ENCODE measurements at regions not wholly inside any gene's neighbourhood (a gene's known extent, or its start where the extent isn't known, plus 50 kb on each side); places are given as distances from the start of the nearest gene placed in this dataset.

- Histone ChIP-seq H3K4me3 (ENCODE audit: low read depth, low read length) (no peak overlapping the region), H3K36me3 (ENCODE audit: control insufficient read depth, insufficient read depth, low read length) (no peaks in the 10 kb centered on the region), H3K4me1 (ENCODE audit: control insufficient read depth, insufficient read depth, low read length) (peaks cover 5% of the 10 kb centered on the region), H3K27me3 (ENCODE audit: control insufficient read depth, insufficient read depth, low read length) (no peaks in the 10 kb centered on the region), H3K9me3 (ENCODE audit: control insufficient read depth, insufficient read depth, low read length) (no peaks in the 10 kb centered on the region), H3K9ac (ENCODE audit: low read depth, low read length) (no peak overlapping the region)
Observed at GRCh38 chr20:39879296-39879695, 809.7 kb downstream of the MAFB start.

- Histone ChIP-seq H3K27me3 (ENCODE audit: control insufficient read depth, insufficient read depth, low read length) (no peaks in the 10 kb centered on the region), H3K36me3 (ENCODE audit: control insufficient read depth, insufficient read depth, low read length) (no peaks in the 10 kb centered on the region), H3K9ac (ENCODE audit: low read depth, low read length) (no peak overlapping the region), H3K4me1 (ENCODE audit: control insufficient read depth, insufficient read depth, low read length) (peaks cover 5% of the 10 kb centered on the region), H3K4me3 (ENCODE audit: low read depth, low read length) (no peak overlapping the region), H3K9me3 (ENCODE audit: control insufficient read depth, insufficient read depth, low read length) (no peaks in the 10 kb centered on the region)
Observed at GRCh38 chr20:39878809-39879208, 810.2 kb downstream of the MAFB start.

GRCh38 chr20:39878320-39878719, 810.7 kb downstream of the MAFB start:
- H3K9me3 ChIP-seq (ENCODE audit: control insufficient read depth, insufficient read depth, low read length): no peaks in the 10 kb centered on the region
- H3K9ac ChIP-seq (ENCODE audit: low read depth, low read length): no peak overlapping the region
- no peaks in the 10 kb centered on the region for H3K36me3 ChIP-seq (ENCODE audit: control insufficient read depth, insufficient read depth, low read length)
- H3K27me3 ChIP-seq (ENCODE audit: control insufficient read depth, insufficient read depth, low read length): no peaks in the 10 kb centered on the region
- peaks cover 5% of the 10 kb centered on the region for H3K4me1 ChIP-seq (ENCODE audit: control insufficient read depth, insufficient read depth, low read length)
- no peak overlapping the region for H3K4me3 ChIP-seq (ENCODE audit: low read depth, low read length)

GRCh38 chr20:39877788-39878187, 811.2 kb downstream of the MAFB start:
- no peaks in the 10 kb centered on the region for H3K27me3 ChIP-seq (ENCODE audit: control insufficient read depth, insufficient read depth, low read length)
- peaks cover 5% of the 10 kb centered on the region for H3K4me1 ChIP-seq (ENCODE audit: control insufficient read depth, insufficient read depth, low read length)
- no peak overlapping the region for H3K4me3 ChIP-seq (ENCODE audit: low read depth, low read length)
- H3K9me3 ChIP-seq (ENCODE audit: control insufficient read depth, insufficient read depth, low read length): no peaks in the 10 kb centered on the region
- no peak overlapping the region for H3K9ac ChIP-seq (ENCODE audit: low read depth, low read length)
- H3K36me3 ChIP-seq (ENCODE audit: control insufficient read depth, insufficient read depth, low read length): no peaks in the 10 kb centered on the region

GRCh38 chr20:39876976-39877635, 811.9 kb downstream of the MAFB start:
- no peak overlapping the region for H3K9ac ChIP-seq (ENCODE audit: low read depth, low read length)
- peaks cover 5% of the 10 kb centered on the region for H3K4me1 ChIP-seq (ENCODE audit: control insufficient read depth, insufficient read depth, low read length)
- H3K9me3 ChIP-seq (ENCODE audit: control insufficient read depth, insufficient read depth, low read length): no peaks in the 10 kb centered on the region
- no peak overlapping the region for H3K4me3 ChIP-seq (ENCODE audit: low read depth, low read length)
- H3K27me3 ChIP-seq (ENCODE audit: control insufficient read depth, insufficient read depth, low read length): no peaks in the 10 kb centered on the region
- H3K36me3 ChIP-seq (ENCODE audit: control insufficient read depth, insufficient read depth, low read length): no peaks in the 10 kb centered on the region

GRCh38 chr20:39875492-39876110, 813.4 kb downstream of the MAFB start:
- H3K36me3 ChIP-seq (ENCODE audit: control insufficient read depth, insufficient read depth, low read length): no peaks in the 10 kb centered on the region
- peaks cover 5% of the 10 kb centered on the region for H3K4me1 ChIP-seq (ENCODE audit: control insufficient read depth, insufficient read depth, low read length)
- no peak overlapping the region for H3K9ac ChIP-seq (ENCODE audit: low read depth, low read length)
- no peaks in the 10 kb centered on the region for H3K9me3 ChIP-seq (ENCODE audit: control insufficient read depth, insufficient read depth, low read length)
- H3K4me3 ChIP-seq (ENCODE audit: low read depth, low read length): no peak overlapping the region
- H3K27me3 ChIP-seq (ENCODE audit: control insufficient read depth, insufficient read depth, low read length): no peaks in the 10 kb centered on the region

GRCh38 chr20:39874049-39874893, 814.8 kb downstream of the MAFB start:
- Histone ChIP-seq H3K9me3 (ENCODE audit: control insufficient read depth, insufficient read depth, low read length) (no peaks in the 10 kb centered on the region), H3K36me3 (ENCODE audit: control insufficient read depth, insufficient read depth, low read length) (no peaks in the 10 kb centered on the region), H3K27me3 (ENCODE audit: control insufficient read depth, insufficient read depth, low read length) (no peaks in the 10 kb centered on the region), H3K4me3 (ENCODE audit: low read depth, low read length) (no peak overlapping the region), H3K4me1 (ENCODE audit: control insufficient read depth, insufficient read depth, low read length) (peaks cover 4% of the 10 kb centered on the region), H3K9ac (ENCODE audit: low read depth, low read length) (no peak overlapping the region)

GRCh38 chr20:39873286-39873685, 815.8 kb downstream of the MAFB start:
- Histone ChIP-seq H3K9ac (ENCODE audit: low read depth, low read length) (no peak overlapping the region), H3K27me3 (ENCODE audit: control insufficient read depth, insufficient read depth, low read length) (no peaks in the 10 kb centered on the region), H3K4me1 (ENCODE audit: control insufficient read depth, insufficient read depth, low read length) (no peaks in the 10 kb centered on the region), H3K36me3 (ENCODE audit: control insufficient read depth, insufficient read depth, low read length) (no peaks in the 10 kb centered on the region), H3K9me3 (ENCODE audit: control insufficient read depth, insufficient read depth, low read length) (no peaks in the 10 kb centered on the region), H3K4me3 (ENCODE audit: low read depth, low read length) (no peak overlapping the region)

GRCh38 chr20:39871013-39871412, 818.0 kb downstream of the MAFB start:
- no peaks in the 10 kb centered on the region for H3K27me3 ChIP-seq (ENCODE audit: control insufficient read depth, insufficient read depth, low read length)
- no peak overlapping the region for H3K9ac ChIP-seq (ENCODE audit: low read depth, low read length)
- no peak overlapping the region for H3K4me3 ChIP-seq (ENCODE audit: low read depth, low read length)
- no peaks in the 10 kb centered on the region for H3K36me3 ChIP-seq (ENCODE audit: control insufficient read depth, insufficient read depth, low read length)
- no peaks in the 10 kb centered on the region for H3K4me1 ChIP-seq (ENCODE audit: control insufficient read depth, insufficient read depth, low read length)
- H3K9me3 ChIP-seq (ENCODE audit: control insufficient read depth, insufficient read depth, low read length): no peaks in the 10 kb centered on the region

GRCh38 chr20:39865446-39865845, 823.6 kb downstream of the MAFB start:
- Histone ChIP-seq H3K27me3 (ENCODE audit: control insufficient read depth, insufficient read depth, low read length) (no peaks in the 10 kb centered on the region), H3K4me1 (ENCODE audit: control insufficient read depth, insufficient read depth, low read length) (no peaks in the 10 kb centered on the region)

GRCh38 chr20:39862470-39862891, 826.6 kb downstream of the MAFB start:
- H3K9ac ChIP-seq (ENCODE audit: low read depth, low read length): no peak overlapping the region
- H3K4me1 ChIP-seq (ENCODE audit: control insufficient read depth, insufficient read depth, low read length): no peaks in the 10 kb centered on the region
- no peaks in the 10 kb centered on the region for H3K9me3 ChIP-seq (ENCODE audit: control insufficient read depth, insufficient read depth, low read length)
- no peaks in the 10 kb centered on the region for H3K36me3 ChIP-seq (ENCODE audit: control insufficient read depth, insufficient read depth, low read length)
- no peaks in the 10 kb centered on the region for H3K27me3 ChIP-seq (ENCODE audit: control insufficient read depth, insufficient read depth, low read length)
- H3K4me3 ChIP-seq (ENCODE audit: low read depth, low read length): no peak overlapping the region

More at GRCh38 chr20:39865446-39865845, 823.6 kb downstream of the MAFB start:
- H3K36me3 ChIP-seq (ENCODE audit: control insufficient read depth, insufficient read depth, low read length): no peaks in the 10 kb centered on the region
- H3K9ac ChIP-seq (ENCODE audit: low read depth, low read length): no peak overlapping the region
- H3K4me3 ChIP-seq (ENCODE audit: low read depth, low read length): no peak overlapping the region
- H3K9me3 ChIP-seq (ENCODE audit: control insufficient read depth, insufficient read depth, low read length): no peaks in the 10 kb centered on the region

- no peak overlapping the region for H3K9ac ChIP-seq (ENCODE audit: low read depth, low read length)
- no peak overlapping the region for H3K4me3 ChIP-seq (ENCODE audit: low read depth, low read length)
- no peaks in the 10 kb centered on the region for H3K9me3 ChIP-seq (ENCODE audit: control insufficient read depth, insufficient read depth, low read length)
- no peaks in the 10 kb centered on the region for H3K27me3 ChIP-seq (ENCODE audit: control insufficient read depth, insufficient read depth, low read length)
- no peaks in the 10 kb centered on the region for H3K36me3 ChIP-seq (ENCODE audit: control insufficient read depth, insufficient read depth, low read length)
- no peaks in the 10 kb centered on the region for H3K4me1 ChIP-seq (ENCODE audit: control insufficient read depth, insufficient read depth, low read length)
Observed at GRCh38 chr20:39861381-39861780, 827.7 kb downstream of the MAFB start.
